H1 (cell line): ENCODE measurements at regions not wholly inside any gene's neighbourhood (a gene's known extent, or its start where the extent isn't known, plus 50 kb on each side); places are given as distances from the start of the nearest gene placed in this dataset.
A peak's percentile ranks its signal among the peaks of the same experiment; 100 is the strongest.

Experiments used
- CTCF ChIA-PET: fragments of 300-600 bp; sonication (Branson Sonifier 250); formaldehyde crosslinking; loops from one replicate; lab custom pipeline; 2021; ENCODE audit not compliant: partially characterized antibody; lab: Charles Lee
- POLR2A ChIA-PET: fragments of 300-600 bp; sonication (Branson Sonifier 250); formaldehyde crosslinking; loops from one replicate; lab custom pipeline; 2021; ENCODE audit warnings: inconsistent platforms; ENCODE audit not compliant: partially characterized antibody; lab: Charles Lee
- DNase-seq, 2 experiments: peaks; one replicate each; pipeline versions ENCODE4 v3.0.0 to v3.0.0-alpha.2; 2010 to 2022; ENCODE audit warnings: low spot score in 2 of 2, low read depth in 1 of 2, mixed read lengths in 1 of 2
- FAIRE-seq: peaks from 2 replicates; lab custom pipeline; 2011; peaks lifted over from hg19 to GRCh38; lab: Jason Lieb, UNC
- H2AFZ ChIP-seq: 2 replicates; pipeline ENCODE4 v1.8.1; 2012; ENCODE audit warnings: low read length, inconsistent platforms
- H2AK5ac ChIP-seq: 2 replicates; pipeline ENCODE4 v1.6.1; 2013; ENCODE audit warnings: low read depth, low read length
- H2BK120ac ChIP-seq: replicated peaks from 2 replicates; pipeline ENCODE3; 2013; ENCODE audit warnings: low read depth, low read length, inconsistent platforms
- H2BK12ac ChIP-seq: 2 replicates; pipeline ENCODE4 v1.6.1; 2013; ENCODE audit warnings: low read depth, low read length
- H2BK15ac ChIP-seq: 2 replicates; pipeline ENCODE4 v1.6.1; 2013; ENCODE audit warnings: low read length
- H2BK20ac ChIP-seq: 2 replicates; pipeline ENCODE4 v1.6.1; 2013; ENCODE audit warnings: low read length
- H2BK5ac ChIP-seq: 2 replicates; pipeline ENCODE4 v1.6.1; 2013; ENCODE audit warnings: low read depth, low read length
- H3K14ac ChIP-seq: 2 replicates; pipeline ENCODE4 v1.6.1; 2013; ENCODE audit warnings: inconsistent platforms; ENCODE audit not compliant: insufficient read length
- H3K18ac ChIP-seq: 2 replicates; pipeline ENCODE4 v1.6.1; 2013; ENCODE audit warnings: low read length; ENCODE audit errors: extremely low read depth
- H3K23ac ChIP-seq: 2 replicates; pipeline ENCODE4 v1.6.1; 2013; ENCODE audit warnings: inconsistent platforms; ENCODE audit not compliant: insufficient read length
- H3K23me2 ChIP-seq: 2 replicates; pipeline ENCODE4 v1.6.1; 2013; ENCODE audit warnings: low read depth, low read length
- H3K27ac ChIP-seq: 2 replicates; pipeline ENCODE4 v1.6.1; 2011; ENCODE audit warnings: low read depth, low read length, inconsistent platforms
- H3K27me3 ChIP-seq, 4 experiments: replicated peaks in 1 of 4; 1 replicate in 1 of 4; 2 replicates in 3 of 4; pipeline versions ENCODE4 v1.6.1 to v1.8.1; 2011 to 2013; ENCODE audit warnings: low read length in 3 of 4, mild to moderate bottlenecking in 3 of 4, inconsistent platforms in 2 of 4, mixed read lengths in 2 of 4, moderate library complexity in 1 of 4; ENCODE audit not compliant: control insufficient read depth in 3 of 4, insufficient read depth in 3 of 4; ENCODE audit errors: extremely low read depth in 1 of 4
- H3K36me3 ChIP-seq, 4 experiments: 2 replicates each; pipeline versions ENCODE4 v1.6.1 to v1.8.1; 2011 to 2013; ENCODE audit warnings: mild to moderate bottlenecking in 4 of 4, low read length in 3 of 4, moderate library complexity in 2 of 4, control low read depth in 1 of 4, inconsistent platforms in 1 of 4; ENCODE audit not compliant: insufficient read depth in 4 of 4, control insufficient read depth in 2 of 4
- H3K4ac ChIP-seq: replicated peaks from 2 replicates; pipeline ENCODE3; 2013; ENCODE audit warnings: low read length, low read depth, mixed read lengths, inconsistent platforms; ENCODE audit not compliant: insufficient read length
- H3K4me1 ChIP-seq, 4 experiments: replicated peaks in 1 of 4; 1 replicate in 1 of 4; 2 replicates in 3 of 4; pipeline versions ENCODE4 v1.6.1 to v1.8.1; 2011 to 2013; ENCODE audit warnings: low read length in 3 of 4, inconsistent platforms in 2 of 4, mixed read lengths in 1 of 4; ENCODE audit not compliant: insufficient read depth in 4 of 4, control insufficient read depth in 3 of 4
- H3K4me2 ChIP-seq, 2 experiments: 2 replicates each; pipeline versions ENCODE4 v1.6.1 to v1.8.1; 2011 to 2013; ENCODE audit warnings: low read depth in 2 of 2, low read length in 2 of 2, control low read depth in 1 of 2, inconsistent platforms in 1 of 2, mild to moderate bottlenecking in 1 of 2; ENCODE audit not compliant: insufficient read depth in 1 of 2
- H3K4me3 ChIP-seq, 4 experiments: fragments of 200-600, 300-600 bp in 1 of 4; sonication (generic), shearing (Covaris generic), sonication (Bioruptor Twin) in 1 of 4; 2 replicates each; pipeline versions ENCODE4 v1.5.1 to v1.8.1; 2011 to 2016; ENCODE audit warnings: low read length in 4 of 4, low read depth in 3 of 4, control low read depth in 2 of 4, inconsistent platforms in 2 of 4, mild to moderate bottlenecking in 2 of 4, mixed read lengths in 1 of 4, moderate library complexity in 1 of 4; ENCODE audit not compliant: insufficient read depth in 2 of 4; ENCODE audit errors: extremely low read depth in 1 of 4
- H3K56ac ChIP-seq: replicated peaks from 2 replicates; pipeline ENCODE3; 2013; ENCODE audit warnings: low read depth, mild to moderate bottlenecking, mixed read lengths, low read length, inconsistent platforms; ENCODE audit not compliant: insufficient read length
- H3K79me1 ChIP-seq: 2 replicates; pipeline ENCODE4 v1.6.1; 2013; ENCODE audit warnings: low read depth, low read length, control low read depth
- H3K79me2 ChIP-seq, 2 experiments: 2 replicates each; pipeline versions ENCODE4 v1.6.1 to v1.8.1; 2012 to 2013; ENCODE audit warnings: low read length in 2 of 2, mild to moderate bottlenecking in 2 of 2, inconsistent platforms in 1 of 2; ENCODE audit not compliant: insufficient read depth in 2 of 2, control insufficient read depth in 1 of 2
- H3K9ac ChIP-seq, 4 experiments: replicated peaks in 1 of 4; 1 replicate in 1 of 4; 2 replicates in 3 of 4; pipeline versions ENCODE4 v1.6.1 to v1.8.1; 2011 to 2013; ENCODE audit warnings: low read depth in 3 of 4, low read length in 3 of 4, control low read depth in 2 of 4, mild to moderate bottlenecking in 2 of 4, moderate library complexity in 2 of 4, inconsistent platforms in 1 of 4; ENCODE audit errors: extremely low read depth in 1 of 4
- H3K9me3 ChIP-seq, 2 experiments: 2 replicates each; pipeline versions ENCODE4 v1.6.1 to v1.8.1; 2012 to 2013; ENCODE audit warnings: mild to moderate bottlenecking in 2 of 2, moderate library complexity in 2 of 2, control low read depth in 1 of 2, inconsistent platforms in 1 of 2, low read depth in 1 of 2, low read length in 1 of 2, mixed read lengths in 1 of 2; ENCODE audit not compliant: insufficient read depth in 2 of 2
- H4K20me1 ChIP-seq, 2 experiments: replicated peaks in 1 of 2; 2 replicates each; pipeline versions ENCODE3 to v1.8.1; 2011 to 2013; ENCODE audit warnings: inconsistent platforms in 2 of 2, low read length in 2 of 2, mild to moderate bottlenecking in 1 of 2; ENCODE audit not compliant: insufficient read depth in 2 of 2, control insufficient read depth in 1 of 2
- H4K5ac ChIP-seq: 2 replicates; pipeline ENCODE4 v1.6.1; 2013; ENCODE audit warnings: low read length, low read depth, mixed read lengths, inconsistent platforms; ENCODE audit not compliant: insufficient read length
- H4K8ac ChIP-seq: 2 replicates; pipeline ENCODE4 v1.8.0; 2013; ENCODE audit warnings: mild to moderate bottlenecking, moderate library complexity, low read length, inconsistent platforms; ENCODE audit not compliant: insufficient read depth; ENCODE audit errors: extremely low read depth
- H4K91ac ChIP-seq: replicated peaks from 2 replicates; pipeline ENCODE3; 2013; ENCODE audit warnings: low read length, mixed read lengths, inconsistent platforms; ENCODE audit not compliant: insufficient read length
- ASH2L ChIP-seq: fragments of 200-600, 300-600 bp; sonication (generic); IDR thresholded peaks from one replicate; pipeline ENCODE4 v1.7.1; 2017; ENCODE audit warnings: low read length
- BCL11A ChIP-seq, 2 experiments: IDR thresholded peaks; one replicate each; pipeline ENCODE4 v1.6.1; 2011; ENCODE audit warnings: low read depth in 2 of 2, low read length in 2 of 2, mild to moderate bottlenecking in 2 of 2
- EZH2 ChIP-seq: fragments of 200-600 bp; sonication (generic); IDR thresholded peaks from 2 replicates; pipeline ENCODE4 v1.7.1; 2012; ENCODE audit warnings: low read depth, mild to moderate bottlenecking, moderate library complexity, low read length, inconsistent platforms; ENCODE audit not compliant: severe bottlenecking
- KDM4A ChIP-seq: IDR thresholded peaks from one replicate; pipeline ENCODE4 v1.7.1; 2012; ENCODE audit warnings: low read depth, mild to moderate bottlenecking, moderate library complexity, low read length, inconsistent platforms; ENCODE audit not compliant: severe bottlenecking
- NANOG ChIP-seq: IDR thresholded peaks from 2 replicates; pipeline ENCODE4 v1.6.1; 2011; ENCODE audit warnings: low read length, low read depth, mild to moderate bottlenecking, inconsistent platforms; ENCODE audit not compliant: insufficient read depth, poor library complexity, severe bottlenecking
- POLR2A ChIP-seq, 2 experiments: IDR thresholded peaks; 1 replicate in 1 of 2; 2 replicates in 1 of 2; pipeline ENCODE4 v1.6.1; 2011; ENCODE audit warnings: low read depth in 2 of 2, low read length in 2 of 2, mild to moderate bottlenecking in 2 of 2; ENCODE audit errors: control extremely low read depth in 1 of 2
- POU5F1 ChIP-seq: IDR thresholded peaks from 2 replicates; pipeline ENCODE4 v1.6.1; 2011; ENCODE audit warnings: low read depth, mild to moderate bottlenecking, low read length, moderate library complexity
- RNF2 ChIP-seq: fragments of 200-900, 300-1000 bp; sonication (generic); IDR thresholded peaks from 2 replicates; pipeline ENCODE4 v1.7.1; 2016; ENCODE audit warnings: borderline replicate concordance, low read depth, mild to moderate bottlenecking, antibody characterized with exemption, low read length; ENCODE audit not compliant: poor library complexity, severe bottlenecking; ENCODE audit errors: missing control alignments
- SAP30 ChIP-seq: fragments of 300-600 bp; sonication (generic); IDR thresholded peaks from 2 replicates; pipeline ENCODE4 v1.7.1; 2012; ENCODE audit warnings: low read length, moderate library complexity, mild to moderate bottlenecking, inconsistent platforms; ENCODE audit not compliant: insufficient read depth, insufficient replicate concordance
- SIN3A ChIP-seq, 2 experiments: IDR thresholded peaks in 1 of 2; conservative IDR thresholded peaks in 1 of 2; 2 replicates each; pipeline ENCODE4 v1.6.1; 2011 to 2012; ENCODE audit warnings: low read length in 2 of 2, improper control_type of control experiment in 1 of 2, low read depth in 1 of 2, mild to moderate bottlenecking in 1 of 2
- USF2 ChIP-seq: IDR thresholded peaks from 2 replicates; pipeline ENCODE4 v1.6.1; 2011; ENCODE audit warnings: low read length, improper control_type of control experiment
- WGBS, 2 experiments: shearing (Covaris generic) in 1 of 2; methylation state at CpG; one replicate each; pipeline versions ENCODE4 v1.1.6 to v1.1.7; 2013 to 2015; ENCODE audit warnings: low lambda C conversion rate in 2 of 2, mixed read lengths in 2 of 2, inconsistent platforms in 1 of 2, low coverage in 1 of 2, missing lambda C conversion rate in 1 of 2; ENCODE audit not compliant: insufficient replicate concordance in 2 of 2, insufficient coverage in 1 of 2, insufficient read length in 1 of 2; ENCODE audit errors: extremely low coverage in 1 of 2, missing lambda C conversion rate in 1 of 2; 5-methylcytosine and 5-hydroxymethylcytosine counted together

DNA sequence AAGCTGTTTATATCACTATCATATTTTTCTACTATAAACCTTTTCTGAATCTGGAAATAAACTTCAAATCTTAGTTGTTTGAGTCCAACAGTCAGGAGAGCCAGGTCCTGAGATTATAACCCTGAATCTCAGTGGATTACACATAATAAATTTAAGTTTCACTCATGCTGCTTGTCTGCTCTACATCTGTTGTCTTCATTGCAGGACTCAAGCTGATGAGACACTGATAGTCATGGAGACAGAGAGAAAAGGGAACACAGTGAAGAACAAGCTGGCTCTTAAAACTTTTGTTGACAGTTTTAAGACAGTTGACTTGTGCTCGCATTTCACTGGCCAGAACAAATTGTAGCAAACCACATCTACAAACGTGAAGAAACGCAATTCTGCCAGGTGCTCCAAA lies 327.0 kb upstream of the CTSO start:
- no peak overlapping the region for H3K4ac ChIP-seq
- no peak overlapping the region for H3K27ac ChIP-seq
- no peak overlapping the region for H3K14ac ChIP-seq
- no peak overlapping the region for H2AK5ac ChIP-seq
- no peak overlapping the region for H2BK15ac ChIP-seq
- H3K9ac ChIP-seq, result no peak overlapping the region
- no peak overlapping the region for H4K5ac ChIP-seq
- no peak overlapping the region for H3K23ac ChIP-seq
- no peaks in the 10 kb centered on the region for H3K9me3 ChIP-seq
- DNase-seq (no peak), FAIRE-seq (no peak)
- no peak overlapping the region for H4K91ac ChIP-seq
- 0 out of 2 replicates have a peak overlapping the region, but pooled peaks have one; percentile 4 for H2AFZ ChIP-seq
- H3K4me3 ChIP-seq, result no peak overlapping the region
- H3K23me2 ChIP-seq, result no peaks in the 10 kb centered on the region
- no peaks in the 10 kb centered on the region for H3K79me2 ChIP-seq
- POLR2A ChIA-PET, result no interaction called here
- H4K20me1 ChIP-seq, result no peaks in the 10 kb centered on the region
- H3K27me3 ChIP-seq, result no peaks in the 10 kb centered on the region
- no peak overlapping the region for H2BK5ac ChIP-seq
- H3K79me1 ChIP-seq, result no peaks in the 10 kb centered on the region
- H2BK20ac ChIP-seq, result no peak overlapping the region
- no peak overlapping the region for H3K4me2 ChIP-seq
- no peak overlapping the region for H2BK12ac ChIP-seq
- CTCF ChIA-PET, result no interaction called here
- H2BK120ac ChIP-seq, result no peak overlapping the region
- WGBS, 2 experiments, result 90% methylated on average over 3 of the region's 3 CpGs; no CpG with 5 or more reads in 1 of the 2 experiments
- no peaks in the 10 kb centered on the region for H3K36me3 ChIP-seq
- no peaks in the 10 kb centered on the region for H3K4me1 ChIP-seq
- H3K56ac ChIP-seq, result no peak overlapping the region
- no peak overlapping the region for H4K8ac ChIP-seq
- H3K18ac ChIP-seq, result no peak overlapping the region
- TF ChIP-seq EZH2, result no peak
- TF ChIP-seq ASH2L, result no peak
- TF ChIP-seq KDM4A, result no peak
- TF ChIP-seq POLR2A (IDR thresholded peaks at IDR 0.05; ENCODE audit: control extremely low read depth in 1 of 2, low read depth in 2 of 2, low read length in 2 of 2), result no peak
- TF ChIP-seq POU5F1, result no peak
- TF ChIP-seq NANOG, result no peak
- no peak for TF ChIP-seq SIN3A (conservative IDR thresholded peaks at IDR 0.05 in 1 of 2, IDR thresholded peaks at IDR 0.05 in 1 of 2; ENCODE audit: low read depth in 1 of 2, low read length in 2 of 2)
- no peak for TF ChIP-seq RNF2
- TF ChIP-seq USF2, result no peak
- TF ChIP-seq SAP30, result no peak
- TF ChIP-seq BCL11A (IDR thresholded peaks at IDR 0.05; ENCODE audit: low read depth in 2 of 2, low read length in 2 of 2), result no peak
